Left colon (tissue), 2 donors: ENCODE measurements at regions not wholly inside any gene's neighbourhood (a gene's known extent, or its start where the extent isn't known, plus 50 kb on each side); places are given as distances from the start of the nearest gene placed in this dataset.
A peak's percentile ranks its signal among the peaks of the same experiment; 100 is the strongest.
"Not testable (repeated sequence)": the region's sequence is repeated elsewhere in the genome, so short reads cannot be mapped to it uniquely, and the experiment has no call there.

Source experiments
- ATAC-seq: fragments of 200-7000 bp; cut with Tn5 transposase; one replicate; pipeline ENCODE4 v1.9.1; 2020; ENCODE audit warnings: mild to moderate bottlenecking, moderate library complexity
- DNase-seq, 2 donors: peaks; one replicate each; pipeline ENCODE4 v3.0.0-alpha.2; 2020
- intact Hi-C, 2 donors: fragments of 100-400 bp; cut with DNase I in 1 of 2; cut with micrococcal nuclease in 1 of 2; formaldehyde crosslinking; loops; one replicate each; pipeline versions ENCODE4 v1.11.2 to v1.14.0; 2022; cut with DNase I, micrococcal nuclease
- donor health status: DM: no; HTN: no; CAD: no.
- donor health status: DM: yes; HTN: yes; CAD: no.

- intact Hi-C loops = no loop called here
- ATAC-seq (no peak), DNase-seq (no peak)
Measured at GRCh38 chr13:99757756-99758459, 213.7 kb downstream of the ZIC5 start.

DNA sequence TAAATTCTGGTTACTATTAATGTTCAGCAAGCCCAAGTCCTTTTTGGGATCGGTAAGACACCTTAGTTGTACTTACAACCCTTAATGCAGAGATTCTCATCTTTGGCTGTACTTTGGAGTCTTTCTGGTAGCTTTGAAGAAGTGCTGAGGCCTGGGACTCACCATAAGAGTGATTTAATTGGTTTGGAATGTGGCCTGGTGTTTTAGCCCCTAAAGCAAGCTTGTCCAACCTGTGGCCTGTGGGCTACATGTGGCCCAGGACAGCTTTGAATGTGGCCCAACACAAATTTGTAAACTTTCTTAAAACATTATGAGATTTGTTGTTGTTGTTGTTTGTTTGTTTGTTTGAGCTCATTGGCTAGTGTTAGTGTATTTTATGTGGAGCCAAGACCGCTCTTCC lies 215.3 kb downstream of the ZIC5 start:
- DNase-seq = no peak
- no peak for ATAC-seq
- intact Hi-C loops = no loop called here

GRCh38 chr13:99754750-99755149 lies 216.8 kb downstream of the ZIC5 start:
- ATAC-seq, intact Hi-C loops: not testable (repeated sequence)

DNA sequence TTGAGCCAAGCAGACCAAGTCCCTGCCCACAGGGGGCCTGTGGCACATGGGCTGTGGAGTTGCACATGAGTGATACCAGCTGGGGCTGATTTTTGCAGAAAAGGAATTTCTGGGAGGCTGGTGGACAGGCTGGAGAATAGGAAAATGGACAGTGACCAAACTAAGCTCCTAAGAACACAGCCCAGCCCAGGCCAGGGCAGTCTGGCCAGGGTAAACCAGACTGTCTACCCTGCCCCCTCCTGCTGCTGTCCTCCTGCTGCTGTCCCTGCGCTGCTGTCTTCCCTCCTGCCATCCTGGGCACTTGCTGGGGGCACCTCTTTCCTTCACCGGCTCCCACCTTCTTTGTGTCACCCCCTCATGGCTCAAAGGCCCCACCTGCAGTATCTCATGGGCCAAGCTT lies 219.2 kb downstream of the ZIC5 start:
- DNase-seq (no peak), ATAC-seq (peak; percentile 14)
- intact Hi-C loops = no loop called here

More at GRCh38 chr13:99754750-99755149, 216.8 kb downstream of the ZIC5 start:
- not testable (repeated sequence) for DNase-seq

- ATAC-seq (peak; percentile 97), DNase-seq (peak; percentile 44 to 47)
- intact Hi-C loops = no loop called here
Measured at GRCh38 chr13:99751517-99752199, 219.9 kb downstream of the ZIC5 start.

DNA sequence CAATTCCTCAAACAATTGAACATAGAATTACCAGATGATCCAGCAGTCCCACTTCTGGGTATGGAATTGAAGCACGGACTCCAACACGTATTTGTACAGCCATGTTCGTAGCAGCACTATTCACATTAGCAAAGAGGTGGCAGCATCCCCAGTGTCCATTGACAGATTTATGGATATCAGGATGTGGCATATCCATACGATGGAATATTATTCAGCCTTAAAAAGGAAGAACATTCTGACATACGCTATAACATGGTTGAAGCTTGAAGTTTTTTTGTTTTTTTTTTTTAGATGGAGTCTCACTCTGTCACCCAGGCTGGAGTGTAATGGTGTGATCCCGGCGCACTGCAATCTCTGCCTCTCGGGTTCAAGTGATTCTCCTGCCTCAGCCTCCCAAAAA lies 220.6 kb downstream of the ZIC5 start:
- no peak for DNase-seq
- no peak for ATAC-seq
- intact Hi-C loops = no loop called here

- intact Hi-C loops = no loop called here
- no peak for DNase-seq
- no peak for ATAC-seq
Measured at GRCh38 chr13:99749271-99750019, 222.1 kb downstream of the ZIC5 start.

GRCh38 chr13:99747403-99747710 lies 224.2 kb downstream of the ZIC5 start:
- ATAC-seq = no peak
- intact Hi-C loops = no loop called here
- no peak for DNase-seq

- intact Hi-C loops = no loop called here
Measured at GRCh38 chr13:99746637-99747402, 224.7 kb downstream of the ZIC5 start.

DNA sequence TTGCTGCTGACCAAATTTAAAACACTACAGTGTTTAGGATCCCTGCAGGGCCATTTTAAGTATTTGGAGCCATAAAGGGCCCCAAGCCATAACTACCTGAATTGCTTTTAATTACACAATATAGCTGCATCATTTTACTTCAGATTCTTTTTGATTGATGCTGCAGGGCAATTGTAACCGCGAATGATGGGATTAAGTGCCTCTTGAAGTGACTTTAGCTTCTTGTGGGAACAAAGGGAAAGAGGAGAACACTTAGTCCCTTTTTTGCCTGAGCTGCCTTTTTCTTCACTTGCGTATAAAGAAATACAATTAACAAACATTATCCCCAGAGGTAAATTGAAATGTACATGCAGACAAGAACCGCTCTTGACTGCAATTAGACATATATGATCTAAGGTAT lies 228.5 kb downstream of the ZIC5 start:
- ATAC-seq (no peak), DNase-seq (no peak)

More at GRCh38 chr13:99746637-99747402, 224.7 kb downstream of the ZIC5 start:
- DNase-seq = no peak
- no peak for ATAC-seq

GRCh38 chr13:99741960-99742359 lies 229.6 kb downstream of the ZIC5 start:
- DNase-seq (peak in 1 of 2 donors; percentile 29), ATAC-seq (peak; percentile 97)
- intact Hi-C loops = no loop called here

More for the DNA sequence above, 228.5 kb downstream of the ZIC5 start:
- intact Hi-C loops = no loop called here

GRCh38 chr13:99740251-99740979 lies 231.2 kb downstream of the ZIC5 start:
- ATAC-seq = no peak
- intact Hi-C loops = no loop called here
- no peak for DNase-seq

- intact Hi-C loops = no loop called here
- no peak for ATAC-seq
- no peak for DNase-seq
Measured at GRCh38 chr13:99738626-99739025, 232.9 kb downstream of the ZIC5 start.

GRCh38 chr13:99737481-99738245 lies 233.9 kb downstream of the ZIC5 start:
- no peak for ATAC-seq
- DNase-seq = no peak
- intact Hi-C loops = no loop called here

GRCh38 chr13:99736541-99736940 lies 235.0 kb downstream of the ZIC5 start:
- no peak for DNase-seq
- intact Hi-C loops = no loop called here
- ATAC-seq = no peak

GRCh38 chr13:99734013-99734693 lies 232.9 kb downstream of the TM9SF2 start:
- DNase-seq (no peak), ATAC-seq (no peak)
- intact Hi-C loops = no loop called here

DNA sequence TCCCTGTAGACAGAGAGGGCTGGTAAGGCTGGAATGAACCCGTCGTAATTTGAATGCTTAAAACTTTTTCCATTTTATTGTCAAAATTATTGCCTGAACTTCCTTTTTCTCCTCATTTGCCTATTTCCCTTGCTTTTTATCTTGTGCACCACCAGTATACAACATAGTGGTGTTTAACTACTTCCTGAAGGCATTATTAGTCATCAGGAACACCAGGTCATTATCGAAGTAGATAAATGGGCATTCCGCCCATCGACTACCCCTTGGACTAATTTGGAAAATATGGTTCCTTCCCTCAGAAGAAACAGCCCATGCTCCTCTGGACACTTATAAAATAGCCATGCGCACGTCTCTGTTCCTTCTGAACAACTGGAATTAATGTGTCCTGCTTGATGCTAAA lies 232.1 kb downstream of the TM9SF2 start:
- intact Hi-C loops = no loop called here

More for the DNA sequence above, 232.1 kb downstream of the TM9SF2 start:
- ATAC-seq = no peak
- no peak for DNase-seq
